Epithelial cell of proximal tubule (primary cell): ENCODE measurements at regions not wholly inside any gene's neighbourhood (a gene's known extent, or its start where the extent isn't known, plus 50 kb on each side); places are given as distances from the start of the nearest gene placed in this dataset.

ENCODE experiments used
- DNase-seq: peaks from one replicate; pipeline ENCODE4 v3.0.0-alpha.2; 2011; ENCODE audit warnings: low read depth
- H3K4me3 ChIP-seq: 2 replicates; pipeline ENCODE4 v1.5.1; 2011; ENCODE audit warnings: low read depth, mild to moderate bottlenecking, low read length
- TF ChIP-seq, protein P1 (sequence below): conservative IDR thresholded peaks from 2 replicates; pipeline ENCODE4 v1.5.1; 2012; ENCODE audit warnings: low read depth, mild to moderate bottlenecking, low read length

DNA sequence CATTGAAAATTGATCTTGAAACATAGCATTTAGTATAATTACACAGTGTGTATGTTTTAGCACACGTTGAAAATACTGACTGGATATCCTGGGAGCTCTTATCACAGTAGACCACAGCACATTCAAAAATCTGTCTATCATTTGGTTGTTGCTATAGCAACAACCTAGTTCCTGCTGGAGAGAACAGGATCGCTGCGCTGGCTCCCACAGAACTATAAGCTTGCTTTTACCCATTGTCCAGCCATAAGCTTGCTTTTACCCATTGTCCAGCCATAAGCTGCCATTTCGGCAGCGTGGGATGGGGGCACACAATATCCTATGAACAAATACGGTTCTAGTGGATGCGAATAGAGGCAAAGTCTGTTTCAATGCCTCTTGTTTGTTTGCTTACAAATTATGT lies 70.4 kb upstream of the ST6GAL2 start:
- TF ChIP-seq, protein P1, sequence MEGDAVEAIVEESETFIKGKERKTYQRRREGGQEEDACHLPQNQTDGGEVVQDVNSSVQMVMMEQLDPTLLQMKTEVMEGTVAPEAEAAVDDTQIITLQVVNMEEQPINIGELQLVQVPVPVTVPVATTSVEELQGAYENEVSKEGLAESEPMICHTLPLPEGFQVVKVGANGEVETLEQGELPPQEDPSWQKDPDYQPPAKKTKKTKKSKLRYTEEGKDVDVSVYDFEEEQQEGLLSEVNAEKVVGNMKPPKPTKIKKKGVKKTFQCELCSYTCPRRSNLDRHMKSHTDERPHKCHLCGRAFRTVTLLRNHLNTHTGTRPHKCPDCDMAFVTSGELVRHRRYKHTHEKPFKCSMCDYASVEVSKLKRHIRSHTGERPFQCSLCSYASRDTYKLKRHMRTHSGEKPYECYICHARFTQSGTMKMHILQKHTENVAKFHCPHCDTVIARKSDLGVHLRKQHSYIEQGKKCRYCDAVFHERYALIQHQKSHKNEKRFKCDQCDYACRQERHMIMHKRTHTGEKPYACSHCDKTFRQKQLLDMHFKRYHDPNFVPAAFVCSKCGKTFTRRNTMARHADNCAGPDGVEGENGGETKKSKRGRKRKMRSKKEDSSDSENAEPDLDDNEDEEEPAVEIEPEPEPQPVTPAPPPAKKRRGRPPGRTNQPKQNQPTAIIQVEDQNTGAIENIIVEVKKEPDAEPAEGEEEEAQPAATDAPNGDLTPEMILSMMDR, result no peak
- no peak for DNase-seq
- H3K4me3 ChIP-seq, result no peak overlapping the region

DNA sequence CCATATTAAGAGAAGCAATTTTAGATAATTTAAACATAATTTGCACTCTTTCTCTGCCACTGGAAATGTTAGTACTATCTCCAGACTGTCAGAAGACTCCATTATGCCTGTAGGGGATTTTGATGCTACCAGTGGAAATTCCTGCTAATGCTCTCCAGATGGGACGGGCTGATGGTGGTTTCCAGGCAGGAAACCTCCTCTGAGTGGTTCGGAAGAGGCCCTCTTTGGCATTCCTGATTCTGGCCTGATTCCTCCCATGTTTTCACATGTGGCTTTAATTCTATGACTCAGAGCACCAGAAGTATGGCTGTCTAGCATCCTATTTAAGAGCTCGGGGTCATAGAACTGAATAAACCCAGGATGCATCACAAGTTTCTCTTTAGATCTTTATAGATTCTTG lies 70.9 kb upstream of the ST6GAL2 start:
- TF ChIP-seq, protein P1, result no peak
- no peak overlapping the region for H3K4me3 ChIP-seq
- no peak for DNase-seq

DNA sequence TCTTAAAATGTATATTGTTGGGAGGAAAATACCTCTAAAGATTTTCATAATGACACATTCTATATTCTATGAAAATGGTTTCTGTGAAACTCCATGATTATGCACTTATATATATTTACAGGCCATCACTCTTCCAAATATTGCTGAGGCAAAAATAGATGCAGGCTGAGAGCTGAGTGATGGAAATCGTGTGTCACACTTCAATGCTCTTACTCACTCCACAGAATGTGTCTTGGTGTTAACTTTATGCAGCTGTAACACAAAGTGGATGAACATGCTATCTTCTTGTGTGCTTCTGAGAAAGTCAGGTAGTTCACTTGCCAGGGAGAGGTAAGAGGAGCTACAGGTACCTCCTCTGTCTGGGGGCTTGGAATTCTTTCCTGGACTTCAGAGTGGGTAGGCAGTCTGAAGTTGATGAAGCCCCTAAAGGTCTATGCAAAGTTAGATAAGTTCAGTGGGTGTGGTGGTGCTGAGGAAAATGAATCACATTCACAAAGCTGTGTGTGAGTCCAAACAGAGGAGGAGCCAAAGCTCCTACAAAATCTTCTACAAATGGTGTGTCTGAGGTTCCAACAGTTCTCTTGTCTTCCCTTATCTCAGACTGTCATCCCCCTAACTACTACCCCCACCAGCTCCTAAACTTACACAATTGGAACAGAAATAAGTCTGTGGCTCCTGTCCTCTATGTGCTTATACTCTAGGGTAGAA lies 74.2 kb upstream of the ST6GAL2 start:
- no peak for DNase-seq
- H3K4me3 ChIP-seq, result no peak overlapping the region
- TF ChIP-seq, protein P1, result no peak

DNA sequence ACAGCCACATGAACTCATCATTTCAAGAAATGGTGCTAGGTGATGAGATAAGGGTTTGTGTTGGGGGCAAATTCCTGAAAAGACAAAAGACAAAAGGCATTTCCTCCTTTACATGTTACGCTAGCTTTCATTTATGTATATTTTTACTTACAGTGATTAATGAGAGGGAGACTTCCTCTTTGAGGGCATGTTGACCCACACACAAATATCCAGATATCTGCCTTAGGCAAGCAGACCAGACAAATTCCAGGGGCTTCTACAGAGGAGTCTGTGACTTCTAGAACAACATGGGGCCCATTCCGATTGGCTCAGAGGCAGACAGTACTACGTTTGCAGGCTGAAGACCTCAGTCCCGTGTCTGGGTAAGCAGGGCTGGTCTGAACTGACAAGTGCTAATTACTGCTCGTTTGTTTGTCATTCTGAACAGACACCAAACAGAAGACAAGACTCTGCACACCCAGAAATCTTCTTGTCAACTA lies 74.8 kb upstream of the ST6GAL2 start:
- no peak for DNase-seq
- TF ChIP-seq, protein P1, result no peak
- H3K4me3 ChIP-seq, result no peak overlapping the region

DNA sequence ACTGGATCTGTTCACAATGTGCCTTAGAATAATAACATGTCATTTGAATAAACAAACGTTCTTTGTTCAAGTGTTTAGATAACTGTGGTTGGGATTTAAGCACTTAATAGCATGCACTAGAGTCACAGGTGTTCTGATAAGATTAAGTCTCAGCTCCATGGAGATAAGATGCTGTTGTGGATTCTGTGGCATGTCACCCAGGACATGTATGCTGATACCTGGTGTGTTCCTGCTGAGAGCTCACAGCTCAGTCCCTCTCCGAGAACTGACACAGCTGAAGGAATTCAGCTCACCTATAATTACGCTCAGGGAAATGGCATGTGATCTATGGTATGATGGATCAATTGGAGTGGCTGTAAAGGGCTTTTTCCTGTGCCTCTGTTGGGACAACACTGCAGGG lies 75.4 kb upstream of the ST6GAL2 start:
- TF ChIP-seq, protein P1, result no peak
- H3K4me3 ChIP-seq, result no peak overlapping the region
- no peak for DNase-seq

DNA sequence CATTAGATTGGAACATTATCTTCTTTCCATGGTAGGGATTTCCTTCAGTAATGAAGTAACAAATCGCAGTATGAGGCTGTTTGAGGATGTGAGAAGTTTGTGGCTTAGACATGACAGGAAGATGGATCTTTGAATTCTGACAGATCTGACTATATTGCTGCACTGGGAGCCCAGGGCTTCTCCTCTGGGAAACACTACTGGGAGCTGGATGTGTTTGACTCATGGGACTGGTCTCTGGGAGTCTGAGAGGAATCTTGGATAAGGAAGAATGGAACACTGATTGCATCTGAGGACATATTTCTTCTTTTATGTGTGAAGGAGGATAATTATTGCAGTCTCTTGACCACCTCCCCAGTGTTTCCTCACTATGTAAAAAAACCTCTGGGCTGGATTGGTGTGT lies 77.2 kb upstream of the ST6GAL2 start:
- TF ChIP-seq, protein P1, result no peak
- DNase-seq, result no peak
- no peak overlapping the region for H3K4me3 ChIP-seq

DNA sequence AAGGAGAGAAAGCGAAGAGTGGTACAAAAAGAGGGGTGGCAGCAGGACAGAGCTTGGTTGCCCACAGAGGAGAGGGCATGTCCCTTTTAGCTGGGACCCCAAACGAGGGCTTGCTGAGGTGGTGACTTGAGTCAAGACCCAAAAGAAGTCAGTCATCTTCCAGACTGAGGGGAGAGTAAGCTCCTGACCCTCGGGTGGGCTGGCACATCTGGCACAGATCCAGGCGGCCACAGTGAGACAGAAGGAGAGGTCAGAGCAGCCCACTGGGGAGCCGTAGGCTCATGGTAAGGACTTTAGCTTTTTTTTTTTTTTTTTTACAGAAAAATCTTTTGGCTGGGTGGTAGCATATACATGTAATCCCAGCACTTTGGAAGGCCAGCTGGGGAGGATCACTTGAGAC lies 77.9 kb upstream of the ST6GAL2 start:
- no peak overlapping the region for H3K4me3 ChIP-seq
- TF ChIP-seq, protein P1, result no peak
- no peak for DNase-seq
